ENCODE measurements at regions not wholly inside any gene's neighbourhood (a gene's known extent, or its start where the extent isn't known, plus 50 kb on each side); places are given as distances from the start of the nearest gene placed in this dataset.

GRCh38 chr2:58866946-58867345 is 625.8 kb upstream of the FANCL start:
- H3K4ac ChIP-seq (replicated peaks; ENCODE audit: insufficient read length, low read depth, low read length), result no peak overlapping the region
- H3K27ac ChIP-seq (ENCODE audit: low read depth, low read length), result no peak overlapping the region
- H4K20me1 ChIP-seq (replicated peaks in 1 of 2; ENCODE audit: control insufficient read depth in 1 of 2, insufficient read depth in 2 of 2, low read length in 2 of 2), result no peaks in the 10 kb centered on the region
- no peak for FAIRE-seq
- H3K79me2 ChIP-seq (ENCODE audit: control insufficient read depth in 1 of 2, insufficient read depth in 2 of 2, low read length in 2 of 2), result no peaks in the 10 kb centered on the region
- H3K27me3 ChIP-seq (replicated peaks in 1 of 4; ENCODE audit: control insufficient read depth in 3 of 4, extremely low read depth in 1 of 4, insufficient read depth in 3 of 4, low read length in 3 of 4), result peaks cover 0 to 7% (median 0%) of the 10 kb centered on the region in 4 experiments; a peak in 2 of 7 replicates
- H3K4me2 ChIP-seq (ENCODE audit: insufficient read depth in 1 of 2, low read depth in 2 of 2, low read length in 2 of 2), result peak overlapping the region in 1 of 2 experiments; percentile 57; a peak in 1 of 4 replicates
- no peak overlapping the region for H3K9ac ChIP-seq (replicated peaks in 1 of 4; ENCODE audit: extremely low read depth in 1 of 4, low read depth in 3 of 4, low read length in 3 of 4)
- H3K14ac ChIP-seq (ENCODE audit: insufficient read length), result no peak overlapping the region
- no peak overlapping the region for H3K4me3 ChIP-seq (ENCODE audit: extremely low read depth in 1 of 4, insufficient read depth in 2 of 4, low read depth in 3 of 4, low read length in 4 of 4)
- H2BK15ac ChIP-seq (ENCODE audit: low read length), result no peak overlapping the region
- no peak overlapping the region for H4K8ac ChIP-seq (ENCODE audit: extremely low read depth, insufficient read depth, low read length)
- H2BK5ac ChIP-seq (ENCODE audit: low read depth, low read length), result peak overlapping the region; percentile 10; the same call in 1 of the 2 replicates
- H3K56ac ChIP-seq (replicated peaks; ENCODE audit: insufficient read length, low read depth, low read length), result no peak overlapping the region
- H3K23ac ChIP-seq (ENCODE audit: insufficient read length), result no peak overlapping the region
- peaks cover 2 to 13% (median 7%) of the 10 kb centered on the region in 4 experiments; a peak in 4 of 7 replicates for H3K4me1 ChIP-seq (replicated peaks in 1 of 4; ENCODE audit: control insufficient read depth in 3 of 4, insufficient read depth in 4 of 4, low read length in 3 of 4)
- no peak for TF ChIP-seq TAF7 (optimal IDR thresholded peaks at IDR 0.05; ENCODE audit: borderline replicate concordance, low read depth, low read length)
- TF ChIP-seq SP1 (IDR thresholded peaks at IDR 0.05; ENCODE audit: low read depth, low read length), result no peak
- no peak for TF ChIP-seq CBX5 (IDR thresholded peaks at IDR 0.05; ENCODE audit: low read depth, low read length)
- no peak for TF ChIP-seq PHF8 (conservative IDR thresholded peaks at IDR 0.05; ENCODE audit: low read depth, low read length)
- no peaks in the 10 kb centered on the region for H3K23me2 ChIP-seq (ENCODE audit: low read depth, low read length)
- WGBS, 2 experiments (ENCODE audit: extremely low coverage in 1 of 2, insufficient coverage in 1 of 2, insufficient read length in 1 of 2, insufficient replicate concordance in 2 of 2, low coverage in 1 of 2, low lambda C conversion rate in 2 of 2, missing lambda C conversion rate in 1 of 2), result 75% methylated on average over 1 of the region's 1 CpG; no CpG with 5 or more reads in 1 of the 2 experiments
- H3K9me3 ChIP-seq (ENCODE audit: insufficient read depth in 2 of 2, low read depth in 1 of 2, low read length in 1 of 2), result no peaks in the 10 kb centered on the region
- POLR2A ChIA-PET (ENCODE audit: partially characterized antibody), result no interaction called here
- peak overlapping the region; percentile 4 for H4K91ac ChIP-seq (replicated peaks; ENCODE audit: insufficient read length, low read length)
- no peak overlapping the region for H4K5ac ChIP-seq (ENCODE audit: insufficient read length, low read depth, low read length)
- no peak for DNase-seq (ENCODE audit: low read depth in 1 of 2, low spot score in 2 of 2)
- H2BK12ac ChIP-seq (ENCODE audit: low read depth, low read length), result peak overlapping the region; percentile 52; the same call in 1 of the 2 replicates
- H3K18ac ChIP-seq (ENCODE audit: extremely low read depth, low read length), result no peak overlapping the region
- CTCF ChIA-PET (ENCODE audit: partially characterized antibody), result interaction anchor here (1.2 kb wide), 1 partner anchor 11 kb away, joined by 3 read pairs; no protein-coding TSS in a partner anchor
- no peaks in the 10 kb centered on the region for H3K36me3 ChIP-seq (ENCODE audit: control insufficient read depth in 2 of 4, insufficient read depth in 4 of 4, low read length in 3 of 4)
- no peak overlapping the region for H2AFZ ChIP-seq (ENCODE audit: low read length)
- H2BK20ac ChIP-seq (ENCODE audit: low read length), result no peak overlapping the region
- peak overlapping the region; percentile 66 for H2AK5ac ChIP-seq (ENCODE audit: low read depth, low read length)
- no peaks in the 10 kb centered on the region for H3K79me1 ChIP-seq (ENCODE audit: low read depth, low read length)
- H2BK120ac ChIP-seq (replicated peaks; ENCODE audit: low read depth, low read length), result no peak overlapping the region
